ENCODE measurements at regions not wholly inside any gene's neighbourhood (a gene's known extent, or its start where the extent isn't known, plus 50 kb on each side); places are given as distances from the start of the nearest gene placed in this dataset.

- DNase-seq (ENCODE audit: low read depth) = no peak
- TF ChIP-seq CTCF (IDR thresholded peaks at IDR 0.05; ENCODE audit: low read depth, low read length, missing control alignments) = no peak
- in situ Hi-C loops (cut with HindIII; ENCODE audit: low sequenced_read_pairs) = no loop called here
- no peak overlapping the region for H3K4me3 ChIP-seq (ENCODE audit: low read depth, low read length)
Measured at GRCh38 chr10:78904196-78904595, 164.6 kb upstream of the ZMIZ1 start.

- H3K4me3 ChIP-seq (ENCODE audit: low read depth, low read length) = no peak overlapping the region
- in situ Hi-C loops (cut with HindIII; ENCODE audit: low sequenced_read_pairs) = no loop called here
- no peak for TF ChIP-seq CTCF (IDR thresholded peaks at IDR 0.05; ENCODE audit: low read depth, low read length, missing control alignments)
- DNase-seq (ENCODE audit: low read depth) = no peak
Measured at GRCh38 chr10:78905015-78905956, 163.5 kb upstream of the ZMIZ1 start.

GRCh38 chr10:78905957-78906308 lies 162.8 kb upstream of the ZMIZ1 start:
- TF ChIP-seq CTCF (IDR thresholded peaks at IDR 0.05; ENCODE audit: low read depth, low read length, missing control alignments) = no peak
- H3K4me3 ChIP-seq (ENCODE audit: low read depth, low read length) = no peak overlapping the region
- in situ Hi-C loops (cut with HindIII; ENCODE audit: low sequenced_read_pairs) = no loop called here
- no peak for DNase-seq (ENCODE audit: low read depth)

GRCh38 chr10:78906734-78907390 lies 161.9 kb upstream of the ZMIZ1 start:
- in situ Hi-C loops (cut with HindIII; ENCODE audit: low sequenced_read_pairs) = no loop called here
- no peak for DNase-seq (ENCODE audit: low read depth)
- TF ChIP-seq CTCF (IDR thresholded peaks at IDR 0.05; ENCODE audit: low read depth, low read length, missing control alignments) = no peak
- no peak overlapping the region for H3K4me3 ChIP-seq (ENCODE audit: low read depth, low read length)

- DNase-seq (ENCODE audit: low read depth) = no peak
- no peak overlapping the region for H3K4me3 ChIP-seq (ENCODE audit: low read depth, low read length)
- TF ChIP-seq CTCF (IDR thresholded peaks at IDR 0.05; ENCODE audit: low read depth, low read length, missing control alignments) = no peak
- in situ Hi-C loops (cut with HindIII; ENCODE audit: low sequenced_read_pairs) = no loop called here
Measured at GRCh38 chr10:78907551-78908211, 161.1 kb upstream of the ZMIZ1 start.

GRCh38 chr10:78909221-78909620 lies 159.5 kb upstream of the ZMIZ1 start:
- DNase-seq (ENCODE audit: low read depth) = no peak

More at GRCh38 chr10:78909221-78909620, 159.5 kb upstream of the ZMIZ1 start:
- in situ Hi-C loops (cut with HindIII; ENCODE audit: low sequenced_read_pairs) = no loop called here
- no peak overlapping the region for H3K4me3 ChIP-seq (ENCODE audit: low read depth, low read length)
- no peak for TF ChIP-seq CTCF (IDR thresholded peaks at IDR 0.05; ENCODE audit: low read depth, low read length, missing control alignments)
